ENCODE measurements at regions not wholly inside any gene's neighbourhood (a gene's known extent, or its start where the extent isn't known, plus 50 kb on each side); places are given as distances from the start of the nearest gene placed in this dataset.
"Not testable (repeated sequence)": the region's sequence is repeated elsewhere in the genome, so short reads cannot be mapped to it uniquely, and the experiment has no call there.

DNA sequence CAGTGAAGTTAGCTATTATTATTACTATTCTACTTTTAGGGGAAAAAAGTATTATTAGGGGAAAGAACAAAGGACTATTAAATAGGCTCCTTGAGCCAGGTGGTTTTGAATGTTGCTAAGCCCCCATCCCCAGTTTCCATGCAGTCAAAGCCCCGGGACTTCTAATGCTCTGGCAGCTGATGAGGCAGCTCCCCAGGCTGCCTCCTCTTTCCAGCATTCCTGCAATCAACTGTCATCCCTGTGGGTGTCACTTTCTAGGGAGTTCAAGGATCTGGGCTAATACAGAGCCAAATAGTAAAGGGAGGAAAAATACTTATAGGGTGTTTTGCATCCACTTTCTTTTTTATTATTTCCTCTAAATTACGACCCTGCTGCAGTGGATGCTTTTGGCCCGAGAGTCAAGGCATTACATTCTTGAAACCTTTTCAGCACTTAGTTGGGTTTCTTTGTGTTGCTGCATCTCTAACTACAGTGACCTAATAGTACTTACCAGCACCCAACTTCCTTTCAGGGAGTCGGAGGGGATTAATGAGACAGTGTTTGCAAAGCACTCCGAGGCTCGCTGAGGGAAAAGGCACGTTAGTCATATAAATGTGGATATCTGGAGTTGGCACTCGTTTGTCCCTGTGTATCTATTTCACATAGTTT lies 303.9 kb upstream of the MAP3K7 start:
- ATAC-seq (replicated peaks) (no peak), DNase-seq (no peak)
- H3K36me3 Mint-ChIP-seq (ENCODE audit: insufficient read depth) = no peaks in the 10 kb centered on the region
- H3K4me3 Mint-ChIP-seq = no peak overlapping the region
- H3K27me3 Mint-ChIP-seq = peaks cover 4 to 15% of the 10 kb centered on the region in 2 donors
- H3K9me3 Mint-ChIP-seq = no peaks in the 10 kb centered on the region
- H3K4me1 Mint-ChIP-seq (ENCODE audit: low read depth in 2 of 2) = no peaks in the 10 kb centered on the region
- no peak overlapping the region for H3K27ac Mint-ChIP-seq

DNA sequence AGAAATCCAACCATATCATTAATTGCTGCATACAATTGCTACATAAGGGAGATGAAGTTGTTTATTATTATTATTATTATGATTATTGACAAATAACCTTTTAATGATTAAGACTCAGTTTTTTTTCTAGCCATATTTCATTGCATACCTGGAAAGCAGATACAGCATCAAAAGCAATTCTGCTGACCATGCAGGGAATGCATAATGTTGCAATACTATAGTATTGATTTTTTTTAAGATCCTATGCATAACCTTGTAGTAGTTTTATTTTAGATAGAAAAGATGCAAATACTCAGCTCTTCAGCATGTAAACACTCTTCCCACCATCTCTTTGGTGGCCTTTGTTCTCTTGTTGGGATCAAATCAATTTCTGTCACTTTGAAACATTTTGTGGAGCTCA lies 300.9 kb upstream of the MAP3K7 start:
- ATAC-seq (replicated peaks) (no peak), DNase-seq (no peak)
- Mint-ChIP-seq H3K27me3 (peaks cover 9% of the 10 kb centered on the region in 2 donors), H3K4me1 (ENCODE audit: low read depth in 2 of 2) (no peaks in the 10 kb centered on the region), H3K4me3 (no peak overlapping the region), H3K36me3 (ENCODE audit: insufficient read depth) (no peaks in the 10 kb centered on the region), H3K9me3 (no peaks in the 10 kb centered on the region), H3K27ac (no peak overlapping the region)

DNA sequence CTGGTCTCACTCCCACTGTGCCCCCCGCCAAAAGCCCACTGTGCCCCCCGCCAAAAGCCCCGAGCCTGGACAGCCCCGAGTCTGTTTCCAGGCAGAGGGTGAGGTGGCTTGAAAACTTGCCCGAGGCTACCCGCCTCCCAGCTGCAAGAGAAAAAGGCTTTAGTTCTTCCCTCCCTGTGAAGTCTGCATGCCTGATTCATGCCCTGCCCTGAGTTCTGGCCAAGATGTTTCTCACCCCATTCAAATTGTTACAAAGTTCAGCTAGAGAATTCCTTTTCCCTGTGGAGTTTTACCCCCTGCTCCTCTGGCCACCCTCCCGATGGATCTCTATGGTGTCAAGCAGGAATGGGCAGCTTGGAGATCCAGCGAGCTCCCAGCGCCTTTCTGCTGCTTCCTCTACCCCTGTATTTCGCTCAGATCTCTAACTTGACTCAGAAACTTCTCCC lies 298.8 kb upstream of the MAP3K7 start:
- DNase-seq (no peak), ATAC-seq (replicated peaks) (no peak)
- no peaks in the 10 kb centered on the region for H3K4me1 Mint-ChIP-seq (ENCODE audit: low read depth in 2 of 2)
- H3K4me3 Mint-ChIP-seq = no peak overlapping the region
- peaks cover 9% of the 10 kb centered on the region in 2 donors for H3K27me3 Mint-ChIP-seq
- H3K9me3 Mint-ChIP-seq = peaks cover 1 to 4% of the 10 kb centered on the region in 2 donors
- H3K36me3 Mint-ChIP-seq (ENCODE audit: insufficient read depth) = no peaks in the 10 kb centered on the region
- H3K27ac Mint-ChIP-seq = no peak overlapping the region

DNA sequence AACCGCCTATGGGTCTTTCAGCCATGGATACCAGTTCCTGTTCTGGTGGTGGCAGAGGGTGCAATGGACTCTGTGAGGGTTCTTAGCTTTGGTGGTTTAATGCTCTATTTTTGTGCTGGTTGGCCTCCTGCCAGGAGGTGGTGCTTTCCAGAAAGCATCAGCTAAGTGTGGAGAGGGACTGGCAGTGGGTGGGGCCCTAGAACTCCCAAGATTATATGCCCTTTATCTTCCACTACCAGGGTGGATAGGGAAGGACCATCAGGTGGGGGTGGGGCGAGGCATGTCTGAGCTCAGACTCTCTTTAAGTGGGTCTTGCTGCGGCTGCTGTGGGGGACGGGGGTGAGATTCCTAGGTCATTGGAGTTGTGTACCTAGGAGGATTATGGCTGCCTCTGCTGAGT lies 298.3 kb upstream of the MAP3K7 start:
- H3K4me3 Mint-ChIP-seq; H3K4me1 Mint-ChIP-seq (ENCODE audit: low read depth in 2 of 2); H3K36me3 Mint-ChIP-seq (ENCODE audit: insufficient read depth); DNase-seq; H3K27ac Mint-ChIP-seq; H3K9me3 Mint-ChIP-seq; H3K27me3 Mint-ChIP-seq; ATAC-seq (replicated peaks): not testable (repeated sequence)

DNA sequence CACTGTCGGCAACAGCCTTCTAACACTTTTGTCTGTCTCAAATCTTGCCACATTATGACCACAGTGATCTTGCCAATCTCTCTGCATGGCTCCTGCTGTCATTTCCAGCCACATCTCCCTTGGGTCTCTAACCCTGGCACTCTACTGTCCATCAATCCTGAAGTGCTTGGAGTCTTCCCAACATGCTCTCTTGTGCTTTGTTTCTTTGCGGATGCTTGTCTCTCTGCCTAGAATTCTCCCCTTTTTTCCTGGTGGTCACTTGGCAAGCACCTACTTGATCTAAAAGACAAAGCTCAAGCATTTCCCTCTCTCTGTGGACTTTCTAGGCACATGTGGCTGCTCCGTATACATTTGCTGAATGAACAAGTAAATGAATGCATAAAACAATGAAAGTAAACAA lies 290.7 kb upstream of the MAP3K7 start:
- Mint-ChIP-seq H3K27me3 (peaks cover 0 to 11% of the 10 kb centered on the region in 2 donors), H3K4me3 (no peak overlapping the region), H3K9me3 (peaks cover 4 to 14% of the 10 kb centered on the region in 2 donors), H3K4me1 (ENCODE audit: low read depth in 2 of 2) (no peaks in the 10 kb centered on the region), H3K36me3 (ENCODE audit: insufficient read depth) (no peaks in the 10 kb centered on the region), H3K27ac (no peak overlapping the region)
- ATAC-seq (replicated peaks) (no peak), DNase-seq (no peak)

DNA sequence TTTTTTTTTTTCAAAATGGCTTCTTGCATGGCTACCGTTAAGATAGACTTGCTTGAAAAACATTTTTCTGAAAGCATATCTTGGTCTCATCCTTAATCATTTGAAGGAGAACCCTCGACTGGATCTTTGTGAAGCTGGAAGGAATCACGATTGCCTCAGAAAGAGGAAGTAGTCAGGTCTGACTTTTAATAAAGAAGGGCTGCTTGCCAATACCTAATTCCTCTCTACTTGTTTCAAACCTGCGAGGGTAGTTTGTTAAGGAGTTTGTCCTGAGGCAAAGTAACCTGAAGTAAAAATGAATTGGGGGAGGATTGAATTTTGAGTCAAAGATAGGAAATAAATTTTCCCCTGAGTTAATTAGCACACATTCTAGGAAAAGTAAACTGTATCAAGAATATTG lies 288.1 kb upstream of the MAP3K7 start:
- no peak overlapping the region for H3K4me3 Mint-ChIP-seq
- no peaks in the 10 kb centered on the region for H3K4me1 Mint-ChIP-seq (ENCODE audit: low read depth in 2 of 2)
- no peak for ATAC-seq (replicated peaks)
- no peaks in the 10 kb centered on the region for H3K36me3 Mint-ChIP-seq (ENCODE audit: insufficient read depth)
- DNase-seq = no peak
- H3K9me3 Mint-ChIP-seq = peaks cover 4 to 7% of the 10 kb centered on the region in 2 donors
- H3K27ac Mint-ChIP-seq = no peak overlapping the region
- peaks cover 0 to 20% of the 10 kb centered on the region in 2 donors for H3K27me3 Mint-ChIP-seq

DNA sequence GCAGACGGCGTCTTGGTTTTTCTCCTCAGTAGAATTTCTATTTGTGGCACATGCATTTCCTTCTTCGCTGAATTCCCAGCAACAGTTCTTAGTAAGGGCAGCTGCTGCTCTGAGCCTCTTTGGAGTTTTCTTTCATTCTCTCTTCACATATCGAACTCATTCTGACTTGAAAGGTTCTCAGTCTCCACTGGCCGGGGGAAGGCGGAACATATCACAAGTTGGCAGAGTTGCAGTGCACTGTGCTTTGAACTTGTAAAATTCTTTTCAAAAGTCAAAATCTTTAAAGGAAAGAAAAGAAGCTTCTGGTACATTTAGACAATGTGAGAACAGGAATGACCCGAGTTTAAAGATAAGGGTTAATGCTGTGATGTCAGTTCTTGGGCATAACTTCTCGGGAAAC lies 286.1 kb upstream of the MAP3K7 start:
- Mint-ChIP-seq H3K4me3 (no peak overlapping the region), H3K9me3 (peaks cover 0 to 6% of the 10 kb centered on the region in 2 donors), H3K27ac (no peak overlapping the region), H3K36me3 (ENCODE audit: insufficient read depth) (no peaks in the 10 kb centered on the region), H3K27me3 (peaks cover 0 to 20% of the 10 kb centered on the region in 2 donors), H3K4me1 (ENCODE audit: low read depth in 2 of 2) (no peaks in the 10 kb centered on the region)
- ATAC-seq (replicated peaks) (no peak), DNase-seq (no peak)

DNA sequence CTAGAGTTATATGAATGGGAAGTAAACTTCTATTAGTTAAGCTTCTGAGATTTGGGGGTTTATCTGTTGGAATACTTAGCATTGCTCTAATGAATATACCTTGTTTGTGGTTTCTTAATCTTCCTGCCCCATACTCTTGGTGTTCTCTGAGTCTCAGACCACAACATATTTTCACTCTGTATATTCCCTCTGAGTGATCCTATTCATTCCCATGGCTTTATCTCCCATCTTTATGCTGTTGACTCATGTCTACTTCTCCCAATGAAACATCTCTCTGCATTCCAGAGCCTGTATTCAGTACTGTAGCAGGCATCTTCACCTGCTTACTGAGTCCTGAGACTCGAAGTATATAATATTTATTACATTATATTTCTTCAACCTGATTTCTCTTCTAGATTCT lies 283.7 kb upstream of the MAP3K7 start:
- Mint-ChIP-seq H3K27ac (no peak overlapping the region), H3K36me3 (ENCODE audit: insufficient read depth) (no peaks in the 10 kb centered on the region), H3K27me3 (peaks cover 0 to 20% of the 10 kb centered on the region in 2 donors), H3K4me1 (ENCODE audit: low read depth in 2 of 2) (no peaks in the 10 kb centered on the region), H3K4me3 (no peak overlapping the region), H3K9me3 (no peaks in the 10 kb centered on the region)
- ATAC-seq (replicated peaks) = no peak
- DNase-seq = no peak

DNA sequence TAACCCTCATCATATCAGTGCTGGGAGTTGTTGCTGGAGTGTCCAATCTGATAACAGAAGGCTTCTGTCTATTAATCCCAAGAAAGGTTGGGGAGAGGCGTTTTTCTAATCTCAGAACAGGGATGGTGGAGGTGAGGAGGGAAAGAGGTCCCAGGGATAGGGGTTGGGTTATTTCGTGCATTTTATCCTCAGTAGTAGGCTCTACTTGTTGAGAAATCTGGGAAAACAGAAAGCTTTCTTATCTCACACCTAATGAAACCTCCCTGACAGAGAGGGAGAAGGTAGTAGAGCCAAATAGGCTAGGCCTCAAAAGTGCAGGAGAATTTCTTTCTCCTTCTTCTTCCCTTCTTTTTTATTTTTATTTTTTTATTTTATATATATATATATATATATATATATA lies 281.8 kb upstream of the MAP3K7 start:
- H3K9me3 Mint-ChIP-seq = no peaks in the 10 kb centered on the region
- H3K36me3 Mint-ChIP-seq (ENCODE audit: insufficient read depth) = no peaks in the 10 kb centered on the region
- no peak for ATAC-seq (replicated peaks)
- peaks cover 0 to 18% of the 10 kb centered on the region in 2 donors for H3K27me3 Mint-ChIP-seq
- DNase-seq = no peak
- H3K4me3 Mint-ChIP-seq = no peak overlapping the region
- H3K27ac Mint-ChIP-seq = no peak overlapping the region
- no peaks in the 10 kb centered on the region for H3K4me1 Mint-ChIP-seq (ENCODE audit: low read depth in 2 of 2)

DNA sequence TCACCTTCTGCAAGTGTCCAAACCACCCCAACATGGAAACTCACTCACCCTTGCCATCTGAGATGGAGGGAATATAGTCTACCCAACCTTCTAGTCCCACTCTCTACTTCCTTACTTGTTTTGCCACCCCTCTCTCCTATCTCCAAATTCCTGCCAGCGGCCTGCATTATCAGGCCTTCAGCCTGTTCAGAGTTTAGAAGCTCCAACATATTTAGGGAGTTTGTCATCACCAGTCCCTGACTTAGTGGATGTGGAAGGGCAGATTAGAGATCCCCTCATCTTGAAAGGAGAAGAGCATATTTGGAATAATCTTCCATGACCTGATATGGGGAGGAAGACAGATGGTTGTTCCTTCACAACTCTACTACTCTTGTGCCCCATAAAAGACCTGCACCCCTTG lies 281.4 kb upstream of the MAP3K7 start:
- H3K4me1 Mint-ChIP-seq (ENCODE audit: low read depth in 2 of 2) = no peaks in the 10 kb centered on the region
- ATAC-seq (replicated peaks) (no peak), DNase-seq (no peak)
- H3K9me3 Mint-ChIP-seq = no peaks in the 10 kb centered on the region
- no peak overlapping the region for H3K27ac Mint-ChIP-seq
- no peaks in the 10 kb centered on the region for H3K36me3 Mint-ChIP-seq (ENCODE audit: insufficient read depth)
- H3K4me3 Mint-ChIP-seq = no peak overlapping the region
- peaks cover 0 to 14% of the 10 kb centered on the region in 2 donors for H3K27me3 Mint-ChIP-seq

DNA sequence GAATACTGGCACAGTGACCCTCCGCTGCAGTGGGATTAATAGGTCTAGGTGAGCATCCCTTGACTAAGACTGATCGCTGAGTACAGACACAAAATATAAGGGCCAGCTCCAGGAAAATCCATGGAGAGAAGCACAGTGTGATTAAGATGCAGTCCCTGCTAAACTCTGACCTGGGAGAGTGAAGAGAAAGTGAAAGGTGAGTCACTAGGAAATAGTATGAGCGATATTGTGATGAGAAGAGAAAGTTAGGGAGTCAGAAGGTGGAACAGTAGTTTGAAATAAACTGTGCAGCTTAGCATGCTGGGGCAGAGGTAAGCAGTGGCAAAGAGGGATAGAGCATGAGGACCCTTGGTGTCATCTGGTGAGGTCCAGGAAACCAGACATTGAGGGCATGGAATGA lies 278.6 kb upstream of the MAP3K7 start:
- Mint-ChIP-seq H3K36me3 (ENCODE audit: insufficient read depth) (peaks cover 2% of the 10 kb centered on the region), H3K4me1 (ENCODE audit: low read depth in 2 of 2) (no peaks in the 10 kb centered on the region), H3K9me3 (no peaks in the 10 kb centered on the region), H3K27ac (no peak overlapping the region), H3K4me3 (no peak overlapping the region), H3K27me3 (no peaks in the 10 kb centered on the region)
- ATAC-seq (replicated peaks) (no peak), DNase-seq (no peak)

DNA sequence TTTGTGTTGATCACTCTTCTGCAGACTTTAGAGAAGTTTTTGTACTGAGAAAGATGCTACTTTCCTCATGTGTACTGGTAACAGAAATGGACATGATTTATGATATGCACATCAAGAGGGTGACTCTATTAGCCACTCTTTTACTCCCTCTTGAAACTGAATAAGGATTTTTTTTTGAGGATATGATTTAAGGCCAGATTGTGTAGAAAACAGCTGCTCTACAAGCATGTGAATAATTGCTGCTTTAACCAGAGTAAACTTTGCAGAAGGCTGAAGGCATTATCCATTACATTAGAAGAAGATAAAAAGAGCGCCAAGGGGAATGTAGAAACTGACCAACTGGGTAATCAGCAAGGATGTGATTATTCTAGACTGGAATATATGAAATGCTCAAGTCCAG lies 276.2 kb upstream of the MAP3K7 start:
- Mint-ChIP-seq H3K36me3 (ENCODE audit: insufficient read depth) (peaks cover 2% of the 10 kb centered on the region), H3K27me3 (no peaks in the 10 kb centered on the region), H3K9me3 (no peaks in the 10 kb centered on the region), H3K4me1 (ENCODE audit: low read depth in 2 of 2) (no peaks in the 10 kb centered on the region), H3K4me3 (no peak overlapping the region), H3K27ac (no peak overlapping the region)
- ATAC-seq (replicated peaks) (no peak), DNase-seq (no peak)

DNA sequence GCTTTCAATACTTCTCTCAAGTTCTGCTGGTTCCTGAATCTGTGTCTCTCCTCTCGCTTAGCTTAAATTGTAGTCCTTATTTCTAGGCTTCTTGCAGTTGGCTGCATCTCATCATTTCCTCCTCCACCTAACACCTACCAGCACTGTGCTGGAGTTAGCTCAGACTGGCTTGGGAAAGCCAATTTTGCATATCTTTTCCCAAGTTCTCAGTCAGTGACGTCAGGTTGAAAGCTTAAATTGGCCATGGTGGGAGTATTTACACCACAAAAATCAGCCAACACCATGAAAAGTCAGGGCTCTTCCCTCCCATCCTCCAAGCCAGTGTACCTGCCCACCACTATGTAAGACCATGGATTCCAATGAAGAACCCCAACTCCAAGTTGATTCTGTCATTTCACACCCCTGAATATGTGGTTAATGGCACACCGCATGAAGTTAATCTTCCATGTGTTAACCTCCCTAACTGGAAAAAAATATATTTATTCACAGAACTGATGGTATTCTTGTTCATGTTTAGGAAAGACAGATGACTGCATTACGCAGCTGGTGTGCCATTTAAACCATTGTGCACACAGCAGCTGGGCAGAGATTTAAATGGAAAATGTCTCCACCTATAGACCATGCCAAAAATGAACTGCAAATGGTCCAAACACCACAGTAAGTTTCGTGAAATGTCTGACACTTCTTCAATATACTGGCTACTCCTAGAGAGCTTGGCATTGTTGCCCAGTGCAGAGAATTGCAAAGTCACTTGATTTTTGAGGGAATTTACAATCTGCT lies 274.1 kb upstream of the MAP3K7 start:
- H3K4me3 Mint-ChIP-seq = no peak overlapping the region
- no peaks in the 10 kb centered on the region for H3K9me3 Mint-ChIP-seq
- peaks cover 2% of the 10 kb centered on the region for H3K36me3 Mint-ChIP-seq (ENCODE audit: insufficient read depth)
- no peak overlapping the region for H3K27ac Mint-ChIP-seq
- H3K4me1 Mint-ChIP-seq (ENCODE audit: low read depth in 2 of 2) = no peaks in the 10 kb centered on the region
- no peaks in the 10 kb centered on the region for H3K27me3 Mint-ChIP-seq
- ATAC-seq (replicated peaks) = no peak
- no peak for DNase-seq

DNA sequence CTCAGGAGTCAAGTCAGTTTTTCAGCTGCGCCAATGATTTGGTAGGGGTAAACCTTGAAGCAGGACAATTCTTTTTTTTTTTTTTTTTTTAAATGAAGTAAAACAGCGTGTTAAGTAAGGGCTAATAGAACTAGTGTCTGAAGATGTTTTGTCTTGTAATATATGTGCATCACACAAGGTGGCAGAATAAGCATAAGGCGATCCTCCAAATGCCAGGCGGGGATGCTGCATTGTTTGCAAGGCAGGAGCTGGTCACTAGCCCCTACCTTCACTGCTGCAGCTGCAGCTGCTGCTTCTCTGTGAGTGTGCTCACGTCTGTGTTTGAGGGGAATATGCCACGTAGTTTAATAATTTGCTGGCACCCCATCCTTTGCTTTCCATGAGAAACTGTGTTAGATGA lies 272.7 kb upstream of the MAP3K7 start:
- H3K27me3 Mint-ChIP-seq = no peaks in the 10 kb centered on the region
- DNase-seq (no peak), ATAC-seq (replicated peaks) (no peak)
- no peaks in the 10 kb centered on the region for H3K4me1 Mint-ChIP-seq (ENCODE audit: low read depth in 2 of 2)
- no peak overlapping the region for H3K4me3 Mint-ChIP-seq
- H3K36me3 Mint-ChIP-seq (ENCODE audit: insufficient read depth) = peaks cover 2% of the 10 kb centered on the region
- H3K27ac Mint-ChIP-seq = no peak overlapping the region
- no peaks in the 10 kb centered on the region for H3K9me3 Mint-ChIP-seq

All from effector memory CD8-positive, alpha-beta T cell (primary cell).